Cerebellar cortex (tissue), 1 donor: ENCODE measurements at regions not wholly inside any gene's neighbourhood (a gene's known extent, or its start where the extent isn't known, plus 50 kb on each side); places are given as distances from the start of the nearest gene placed in this dataset.
"Not testable (repeated sequence)": the region's sequence is repeated elsewhere in the genome, so short reads cannot be mapped to it uniquely, and the experiment has no call there.

Experiments
- DNase-seq: peaks from one replicate; pipeline ENCODE4 v3.0.0-alpha.2; 2015; ENCODE audit warnings: low spot score

DNA sequence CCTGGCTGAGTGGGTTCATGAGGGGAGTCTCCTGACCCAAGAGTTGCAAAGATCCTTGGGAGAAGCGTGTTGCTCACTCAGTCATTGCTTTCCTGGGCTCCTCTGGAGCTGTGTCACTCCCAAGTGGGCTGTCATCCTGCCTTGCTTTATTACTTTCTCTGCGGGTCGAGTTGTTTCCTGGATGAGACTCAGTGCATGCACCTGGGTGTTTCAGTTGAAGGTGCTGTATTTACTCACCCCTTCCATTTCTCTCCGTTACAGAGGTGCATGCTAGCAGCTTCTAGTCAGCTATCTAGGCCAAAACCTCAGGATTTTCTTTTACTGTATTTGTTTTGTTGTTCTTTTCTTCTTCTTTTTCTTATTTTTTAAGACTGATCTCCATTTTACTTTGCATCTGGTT, 785.5 kb upstream of the EDIL3 start:
- no peak for DNase-seq

DNA sequence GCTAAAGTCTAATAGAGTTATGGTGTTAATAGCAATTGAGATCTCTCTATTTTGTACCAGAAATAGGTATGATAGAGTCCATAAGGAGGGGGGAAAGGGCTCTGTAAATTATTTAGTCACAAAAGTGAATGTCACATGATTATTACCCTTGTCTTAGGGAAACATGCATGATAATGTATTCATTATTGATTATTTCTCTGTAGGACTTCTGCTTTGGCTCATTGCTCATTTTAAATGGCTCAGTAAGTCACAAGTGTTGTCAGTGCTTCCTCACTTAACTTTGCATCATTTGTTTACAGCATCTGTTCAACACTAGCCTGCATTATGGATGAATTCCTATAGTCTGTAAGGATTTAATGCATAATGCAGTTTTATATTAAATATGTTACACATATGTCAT, 788.8 kb upstream of the EDIL3 start:
- DNase-seq = no peak

DNA sequence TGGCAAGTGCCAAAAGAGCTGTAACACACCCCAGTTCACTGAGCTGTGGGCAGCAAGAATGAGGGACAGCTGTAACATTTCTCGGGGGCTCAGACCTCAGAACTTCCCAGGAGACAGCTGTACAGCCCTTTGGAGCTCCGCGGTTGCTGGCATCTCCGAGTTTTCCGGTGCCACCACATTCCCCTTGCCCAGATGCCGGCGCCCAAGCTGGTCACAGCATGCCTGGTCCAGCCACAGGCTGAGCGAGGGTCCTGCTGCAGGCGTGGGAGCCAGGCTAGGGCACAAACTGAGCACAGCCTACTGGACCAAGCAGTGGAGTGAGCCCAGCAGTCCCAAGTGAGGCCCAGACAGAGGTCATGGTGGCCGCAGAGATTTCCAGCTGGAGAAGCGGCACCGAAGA, 797.7 kb upstream of the EDIL3 start:
- no peak for DNase-seq

DNA sequence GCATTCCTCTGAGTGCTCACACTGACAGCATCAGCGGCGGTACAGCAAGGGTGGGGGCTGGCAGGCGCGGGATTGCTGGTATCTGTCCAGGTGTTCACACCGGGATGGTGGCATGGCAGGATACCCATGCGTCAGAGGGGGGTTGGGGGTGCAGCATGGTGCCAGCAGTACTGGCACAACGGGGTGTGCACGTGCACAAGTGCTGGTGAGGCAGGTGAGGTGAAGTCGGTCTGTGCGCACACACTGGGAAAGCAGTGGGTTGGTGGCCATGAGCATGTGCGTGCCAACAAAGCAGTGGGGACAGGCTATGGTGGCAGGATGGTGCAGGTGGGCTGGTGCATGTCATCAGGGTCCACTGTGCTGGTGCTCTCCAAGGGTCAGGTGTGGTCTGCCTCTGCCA, 819.6 kb upstream of the EDIL3 start:
- no peak for DNase-seq

DNA sequence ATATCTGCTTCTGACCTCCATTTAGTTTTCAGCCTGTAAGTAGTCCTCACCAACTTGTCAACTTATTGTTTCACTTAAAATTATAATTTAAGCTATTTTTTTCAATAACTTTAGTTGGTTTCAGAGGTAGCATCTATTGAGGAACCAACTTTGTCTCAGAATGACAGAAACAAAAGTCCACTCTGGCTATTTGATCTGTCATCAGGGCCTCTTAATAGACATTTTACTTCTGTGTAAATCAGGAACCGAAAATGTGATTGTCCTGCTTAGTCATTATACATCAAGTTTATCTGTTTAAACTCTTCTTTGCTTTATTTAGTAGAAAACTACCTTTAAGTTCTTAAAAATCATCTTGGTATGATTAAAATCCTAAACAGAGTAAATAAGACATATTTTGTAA, 820.8 kb upstream of the EDIL3 start:
- DNase-seq = no peak

DNA sequence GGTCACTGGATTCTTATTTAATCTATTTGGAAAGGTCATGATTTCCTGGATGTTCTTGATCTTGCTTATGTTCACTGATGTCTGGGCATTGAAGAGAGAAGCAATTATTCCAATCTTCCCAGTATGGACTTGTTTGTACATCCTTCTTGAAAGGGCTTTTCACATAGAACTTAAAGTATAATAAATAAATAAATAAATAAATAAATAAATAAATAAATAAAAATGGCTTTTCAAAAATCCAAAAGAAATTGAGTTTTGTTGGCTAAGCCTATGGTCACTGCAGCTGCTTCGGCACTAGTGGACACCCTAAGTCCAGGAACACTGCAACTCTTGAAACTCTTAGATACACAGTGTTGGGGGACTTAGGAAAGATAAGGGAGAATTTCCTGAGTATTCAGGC, 840.7 kb upstream of the EDIL3 start:
- DNase-seq = no peak

DNA sequence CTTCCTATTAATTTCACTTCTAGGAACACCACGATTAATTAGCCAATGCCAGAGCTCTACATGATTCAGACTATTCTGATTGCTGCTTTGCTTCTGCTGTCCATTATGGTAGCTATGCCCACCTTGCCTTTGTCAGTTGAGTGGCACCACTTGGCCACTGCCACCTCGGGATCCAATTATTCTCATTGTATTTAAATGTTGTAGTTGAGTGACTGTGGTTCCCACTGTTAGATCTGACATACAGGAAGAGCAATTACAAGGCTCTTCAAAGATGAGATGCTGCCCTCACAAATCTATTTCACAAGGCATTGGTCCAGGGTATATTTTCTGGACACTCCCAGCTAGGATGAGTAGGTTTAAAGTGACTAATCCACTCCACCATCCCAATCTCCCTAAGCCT, 864.5 kb upstream of the EDIL3 start:
- no peak for DNase-seq

DNA sequence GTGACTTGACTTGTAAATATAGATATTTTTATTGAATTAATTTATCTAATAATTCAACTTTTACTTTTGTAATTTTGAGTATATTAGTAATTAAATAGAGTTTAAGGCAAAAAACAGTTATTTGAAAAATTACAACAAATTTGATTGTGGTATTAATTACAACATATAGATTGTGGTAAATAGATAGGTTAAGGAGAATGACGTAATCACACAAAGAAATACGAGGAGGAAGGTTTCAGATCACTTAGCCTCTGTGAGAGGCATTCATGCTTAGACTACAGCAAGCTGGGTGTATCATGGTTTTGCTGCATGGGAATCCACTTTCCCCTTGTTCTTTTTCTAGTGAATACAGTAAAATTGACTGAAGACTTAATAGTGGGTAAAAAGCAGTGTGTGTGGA, 878.4 kb upstream of the EDIL3 start:
- no peak for DNase-seq

DNA sequence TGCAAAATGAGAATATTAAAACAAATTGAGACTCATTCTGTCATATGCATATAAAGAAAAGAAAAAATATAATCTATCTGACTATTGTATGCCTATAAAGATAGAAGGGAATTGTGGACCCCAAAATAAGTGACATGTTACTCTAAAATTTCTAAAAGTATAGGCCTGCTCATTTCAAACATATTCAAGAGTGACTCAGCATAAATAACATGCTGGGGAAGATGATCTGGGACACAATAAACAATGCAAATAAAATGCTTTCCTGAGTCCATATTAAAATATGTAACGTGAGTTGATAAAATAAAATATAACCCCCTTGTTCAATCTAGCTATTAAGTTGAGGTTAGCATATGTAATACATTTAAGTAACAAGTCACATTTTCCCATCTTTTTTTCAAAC, 882.0 kb upstream of the EDIL3 start:
- no peak for DNase-seq

DNA sequence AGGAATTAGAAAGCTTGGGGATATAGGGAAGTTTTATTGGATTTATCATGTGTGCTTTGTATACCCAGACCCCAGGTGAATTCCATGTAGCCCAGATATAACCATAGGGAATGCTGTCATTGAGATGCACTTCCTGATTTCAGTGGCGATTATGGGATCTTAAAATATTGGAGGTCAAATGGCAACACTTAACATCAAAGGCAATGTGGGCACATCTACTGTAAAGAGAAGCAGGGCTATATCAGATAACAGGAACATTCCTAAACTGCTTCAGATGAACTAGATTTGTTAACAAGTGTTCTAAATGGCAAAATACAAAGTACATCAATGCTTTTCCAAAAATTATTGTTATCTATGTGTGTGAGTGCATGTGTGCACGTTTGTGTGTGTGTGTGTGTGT, 883.5 kb upstream of the EDIL3 start:
- DNase-seq = no peak

DNA sequence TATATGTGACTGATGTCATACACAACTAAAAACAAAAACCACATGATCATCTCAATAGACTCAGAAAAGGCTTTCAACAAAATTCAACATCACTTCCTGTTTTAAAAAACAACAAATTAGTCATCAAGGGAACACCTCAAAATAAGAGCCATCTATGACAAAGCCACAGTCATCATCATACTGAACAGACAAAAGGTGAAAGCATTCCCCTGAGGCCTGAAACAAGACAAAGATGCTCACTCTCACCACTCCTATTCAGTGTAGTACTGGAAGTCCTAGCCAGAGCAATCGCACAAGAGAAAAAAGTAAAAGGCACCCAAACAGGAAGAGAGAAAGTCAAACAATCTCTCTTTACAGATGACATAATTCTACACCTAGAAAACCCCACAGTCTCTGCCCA, 893.5 kb upstream of the EDIL3 start:
- DNase-seq = no peak

DNA sequence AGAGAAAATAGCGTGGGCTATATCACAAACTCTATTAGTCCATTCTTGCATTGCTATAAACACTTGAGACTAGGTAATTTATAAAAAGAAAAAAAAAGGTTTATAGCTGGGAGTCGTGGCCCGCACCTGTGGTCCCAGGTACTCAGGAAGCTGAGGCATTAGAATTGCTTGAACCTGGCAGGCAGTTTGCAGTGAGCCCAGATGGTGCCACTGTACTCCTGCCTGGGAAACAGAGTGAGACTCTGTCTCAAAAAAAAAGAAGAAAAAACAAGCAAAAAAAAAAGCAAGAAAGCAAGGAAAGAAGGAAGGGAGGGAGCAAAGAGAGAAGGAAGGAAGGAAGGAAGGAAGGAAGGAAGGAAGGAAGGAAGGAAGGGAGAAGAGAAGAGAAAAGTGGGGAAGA, 904.2 kb upstream of the EDIL3 start:
- no peak for DNase-seq

DNA sequence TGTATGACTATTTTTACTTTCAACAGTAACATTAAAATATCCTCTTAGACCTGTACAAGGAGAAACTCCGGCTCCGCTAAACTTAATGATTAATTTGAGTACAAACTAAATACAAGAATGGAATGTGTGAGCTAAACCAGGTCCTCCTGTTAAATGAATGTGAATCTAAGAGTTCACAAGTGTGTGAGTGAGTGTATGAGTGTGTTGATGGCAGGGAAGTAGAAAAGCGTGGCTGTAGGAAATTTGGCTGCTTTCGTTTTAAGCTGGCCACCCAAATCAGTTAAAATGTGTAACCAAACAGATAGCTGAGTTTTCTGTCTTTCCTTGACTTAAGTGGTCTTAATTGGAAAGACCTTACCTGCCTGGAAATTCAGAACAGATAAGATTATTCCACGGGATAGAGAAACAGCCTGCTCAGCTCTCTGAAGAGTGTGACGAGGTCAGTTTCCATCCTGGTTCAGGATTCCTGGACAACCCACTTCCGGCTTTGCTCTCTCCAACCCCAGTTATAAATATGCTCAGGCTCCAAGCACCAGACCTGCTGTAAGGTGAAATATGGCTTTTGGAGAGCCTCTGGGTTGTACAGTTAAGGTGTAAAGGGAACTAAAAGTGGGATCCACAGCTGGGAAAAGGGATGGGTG, 908.6 kb upstream of the EDIL3 start:
- no peak for DNase-seq

DNA sequence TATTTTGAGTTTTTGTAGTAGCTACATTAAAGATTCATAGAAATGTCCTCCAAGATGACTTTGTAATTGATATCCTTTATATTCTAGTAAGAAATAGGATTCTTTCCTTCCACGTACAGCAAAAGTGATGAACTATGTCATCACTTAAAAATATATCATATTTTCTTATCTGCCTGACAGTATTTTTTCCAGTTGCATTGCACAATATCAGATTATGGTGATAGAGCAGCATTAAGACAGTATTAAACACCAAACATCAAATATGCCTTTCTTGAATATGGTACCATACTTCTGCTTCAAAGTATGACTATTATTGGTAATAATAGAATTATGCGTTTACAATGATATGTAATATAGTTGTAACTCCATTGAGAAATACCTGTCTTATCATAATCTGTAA, 919.8 kb upstream of the EDIL3 start:
- DNase-seq = no peak

DNA sequence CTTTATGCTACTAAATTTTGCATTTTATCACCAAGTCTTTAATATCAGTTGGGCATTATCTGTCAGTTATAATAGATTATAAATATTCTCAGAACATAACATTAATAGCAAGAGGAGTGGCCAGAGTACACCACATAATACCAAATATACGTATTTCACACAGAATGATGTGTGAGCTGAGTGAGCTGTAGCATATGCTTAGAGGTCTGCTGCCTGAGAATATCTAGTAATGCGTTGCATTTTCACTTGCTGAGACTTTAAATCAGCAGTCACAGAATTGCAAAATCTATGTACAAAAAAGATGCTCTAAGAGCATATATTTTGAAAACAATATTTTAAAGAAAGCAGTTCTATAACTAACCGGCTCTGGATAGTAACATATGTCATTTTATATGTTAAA, 921.1 kb upstream of the EDIL3 start:
- no peak for DNase-seq

DNA sequence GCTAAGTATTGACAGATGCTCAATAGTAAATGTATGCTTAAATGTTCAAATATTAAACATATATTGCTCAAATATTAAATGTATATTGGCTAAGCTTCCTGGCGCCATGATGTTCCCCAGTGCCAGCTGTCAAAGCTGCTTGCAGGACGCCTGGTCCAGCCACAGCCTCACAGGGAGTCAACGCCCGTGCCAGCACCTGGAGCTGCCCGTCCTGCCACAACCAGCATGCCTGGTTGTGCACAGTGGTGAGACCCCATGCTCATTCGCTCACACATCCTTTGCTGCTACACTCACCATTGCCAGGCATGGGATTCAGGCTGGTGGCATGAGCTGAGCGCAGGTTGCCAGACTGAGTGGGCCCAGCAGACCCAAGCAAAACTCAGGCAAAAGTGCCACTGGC, 926.9 kb upstream of the EDIL3 start:
- no peak for DNase-seq

DNA sequence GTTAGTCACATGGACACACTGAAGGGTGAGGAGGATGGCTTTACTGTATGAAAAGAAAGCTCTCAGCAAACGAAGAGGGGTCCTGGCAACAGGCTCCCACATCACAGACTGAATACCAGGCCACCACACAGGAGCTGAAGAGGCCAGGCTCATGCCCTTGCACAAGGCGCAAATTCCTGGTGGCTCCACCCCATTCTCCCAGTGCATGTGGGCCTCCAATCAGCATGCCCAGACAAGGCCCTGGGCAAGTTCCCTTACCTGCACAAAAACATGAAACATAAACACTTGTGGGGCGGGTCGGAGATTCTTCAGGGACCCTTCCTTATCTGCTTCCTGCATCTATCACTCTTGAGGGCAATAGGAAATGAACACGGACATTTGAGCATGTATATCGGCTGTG, 935.8 kb upstream of the EDIL3 start:
- DNase-seq = no peak

DNA sequence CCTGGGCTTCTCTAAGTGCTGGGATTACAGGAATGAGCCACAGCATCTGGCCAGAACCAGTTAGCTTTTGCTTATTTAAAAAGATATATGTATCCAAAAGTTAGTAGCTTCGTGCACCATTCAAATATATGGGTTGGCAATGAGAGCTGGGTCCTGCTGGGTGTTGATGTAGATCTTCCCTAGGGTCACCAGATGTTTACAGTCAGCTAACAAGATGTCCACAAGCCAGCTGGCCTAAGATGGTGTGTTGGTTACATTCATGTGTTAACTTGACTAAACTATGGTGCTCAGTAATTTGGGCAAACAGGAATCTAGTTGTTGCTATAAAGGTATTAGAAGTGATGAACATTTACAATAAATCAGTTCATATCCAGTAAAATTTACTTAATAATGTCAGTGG, 948.6 kb upstream of the EDIL3 start:
- DNase-seq = no peak

DNA sequence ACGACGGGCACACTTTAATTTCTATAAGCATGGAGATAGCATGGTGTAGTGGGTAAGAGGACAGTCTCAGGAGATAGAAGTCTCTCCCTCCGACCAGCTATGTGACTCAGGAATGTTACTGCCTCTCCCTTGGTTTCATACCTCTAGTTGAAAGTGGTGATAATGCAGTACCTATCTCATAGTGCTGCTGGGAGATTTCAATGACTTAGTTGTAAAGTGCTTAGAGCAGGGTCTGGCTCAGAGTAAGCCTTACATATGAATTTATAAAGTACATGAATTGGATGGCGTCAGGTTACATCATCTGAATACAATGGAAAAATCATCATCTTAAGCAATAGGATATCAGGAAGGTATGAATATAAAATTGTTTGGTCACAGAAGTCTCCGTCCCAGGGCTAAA, 952.8 kb upstream of the EDIL3 start:
- no peak for DNase-seq

DNA sequence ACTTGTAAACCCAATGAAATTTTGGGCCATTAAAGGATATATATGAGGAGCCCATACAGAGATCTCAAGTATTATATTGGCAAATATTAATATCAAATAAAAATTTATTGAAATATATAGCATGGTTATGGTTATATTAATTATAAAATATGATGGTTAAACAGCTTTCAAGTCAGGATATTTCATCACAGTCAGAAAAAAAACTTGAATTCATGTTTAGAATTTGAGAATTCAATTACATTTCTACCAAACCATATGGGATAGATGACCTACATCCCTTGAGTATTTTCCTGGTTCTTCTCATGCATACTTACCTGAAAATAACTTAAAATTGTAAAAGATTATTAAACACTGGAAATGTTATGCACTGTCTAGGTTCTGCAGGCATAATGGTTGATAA, 956.1 kb upstream of the EDIL3 start:
- DNase-seq = no peak

DNA sequence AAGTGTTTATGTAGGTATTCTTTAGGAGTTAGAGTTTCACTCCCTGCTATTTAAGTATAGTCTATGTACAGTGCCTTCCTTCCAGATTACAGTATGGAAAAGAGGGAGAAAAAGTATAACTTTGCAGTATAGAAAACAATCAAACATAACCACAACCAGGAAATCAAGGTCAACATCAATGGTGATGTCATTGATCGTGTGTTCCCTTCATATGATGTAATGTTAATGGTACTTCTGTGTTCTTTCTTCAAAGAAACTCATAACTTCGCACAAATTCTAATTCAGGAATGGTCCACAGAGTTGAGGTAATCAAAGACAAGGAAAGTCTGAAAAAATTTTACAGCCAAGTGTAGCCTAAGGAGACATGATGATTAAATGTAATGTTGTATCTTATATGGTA, 961.1 kb upstream of the EDIL3 start:
- DNase-seq = no peak

DNA sequence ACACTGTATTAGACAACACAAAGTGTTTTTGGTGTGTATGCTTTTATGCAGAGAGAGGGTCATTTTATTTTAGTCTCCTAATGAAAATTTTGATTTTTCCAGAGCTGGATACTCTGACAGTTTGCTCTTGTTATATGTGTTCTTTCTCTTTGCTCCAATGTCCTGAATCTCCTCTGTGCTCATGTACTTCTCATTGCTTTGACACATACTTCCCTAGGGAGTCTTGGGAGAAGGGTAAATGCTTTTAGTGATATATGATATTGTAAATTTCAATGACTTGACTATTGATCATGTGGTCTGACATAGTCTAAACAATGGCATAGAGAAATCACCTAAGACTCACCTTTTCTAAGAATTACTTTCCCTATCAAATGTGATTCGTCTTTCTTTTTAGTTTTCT, 972.6 kb upstream of the EDIL3 start:
- DNase-seq = no peak

DNA sequence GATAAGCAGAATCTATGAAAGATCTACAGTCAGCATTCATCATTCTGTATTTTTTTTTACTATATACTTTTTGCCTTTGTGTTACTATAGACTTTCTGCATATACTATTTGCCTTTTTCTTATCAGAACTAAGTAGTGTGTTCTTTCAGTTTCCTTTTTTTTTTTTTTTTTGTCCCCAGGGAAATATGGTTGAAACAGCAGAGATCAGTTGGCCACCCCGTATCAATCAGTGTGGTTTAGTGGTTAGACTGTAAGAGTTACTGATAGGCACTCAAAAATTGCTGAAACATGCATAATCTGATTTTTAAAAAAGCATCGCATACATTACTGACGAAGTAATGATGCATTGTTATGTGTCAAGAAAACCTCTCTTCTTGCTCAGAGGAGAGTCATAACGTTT, 990.8 kb upstream of the EDIL3 start:
- no peak for DNase-seq

DNA sequence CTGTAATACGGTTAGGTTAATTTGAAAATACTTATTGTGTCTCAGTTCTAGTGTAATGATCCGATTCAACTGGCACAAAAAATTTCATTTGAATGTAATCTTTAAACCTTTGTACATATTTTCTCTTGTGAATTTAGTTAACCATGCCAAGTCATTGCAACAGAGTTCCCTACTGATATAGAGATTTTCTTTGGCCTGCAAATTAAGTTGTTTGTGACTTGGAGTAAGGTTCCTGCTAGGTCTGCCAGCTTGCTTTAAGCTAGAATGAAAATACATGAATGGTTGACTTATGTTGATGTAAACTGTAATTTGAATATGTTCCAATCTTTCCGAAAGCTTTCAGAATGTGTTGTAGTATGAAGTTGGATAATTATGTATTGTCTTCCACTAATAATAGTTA, 1004.1 kb upstream of the EDIL3 start:
- no peak for DNase-seq

DNA sequence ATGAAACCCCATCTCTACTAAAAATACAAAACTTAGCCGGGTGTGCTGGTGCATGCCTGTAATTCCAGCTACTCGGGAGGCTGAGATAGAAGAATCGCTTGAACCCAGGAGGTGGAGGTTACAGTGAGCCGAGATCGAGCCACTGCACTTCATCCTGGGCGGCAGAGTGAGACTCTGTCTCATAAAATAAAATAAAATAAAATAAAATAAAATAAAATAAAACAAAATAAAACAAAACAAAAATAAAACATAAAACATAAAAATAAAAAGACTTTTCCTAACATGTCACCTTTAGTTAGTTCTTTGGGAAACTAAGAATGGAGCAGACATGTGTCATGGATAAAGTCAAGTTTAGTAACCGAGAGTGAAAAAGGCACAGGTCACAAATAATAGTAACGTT, 1007.6 kb upstream of the EDIL3 start:
- DNase-seq = not testable (repeated sequence)
